HepG2 (cell line): ENCODE measurements at regions not wholly inside any gene's neighbourhood (a gene's known extent, or its start where the extent isn't known, plus 50 kb on each side); places are given as distances from the start of the nearest gene placed in this dataset.

Experiments
- ATAC-seq: fragments of 200-7000 bp; cut with Tn5 transposase; 3 replicates; pipeline ENCODE4 v1.9.1; 2020; ENCODE audit warnings: mild to moderate bottlenecking, moderate library complexity
- BruUV-seq: library from RNA; stranded (reverse); fragments of 400-500 nt; replicated peaks from 2 replicates; lab custom pipeline; 2021; lab: Mats Ljungman, UMichigan
- CTCF ChIA-PET: fragments of 300-600 bp; formaldehyde crosslinking; extraction: SDS; loops from one replicate; lab custom pipeline; 2021; ENCODE audit warnings: low total read pairs, inconsistent platforms, low intra/inter-chr PET ratio; lab: Yijun Ruan, JAX
- POLR2A ChIA-PET: fragments of 350-600 bp; sonication (Branson Sonifier 250); formaldehyde crosslinking; loops from one replicate; lab custom pipeline; 2020; ENCODE audit warnings: antibody characterized with exemption, inconsistent platforms; lab: Yijun Ruan, JAX
- DNase-seq: peaks from one replicate; pipeline ENCODE4 v3.0.0-alpha.2; 2015; ENCODE audit warnings: low spot score
- FAIRE-seq: peaks from 3 replicates; lab custom pipeline; 2011; peaks lifted over from hg19 to GRCh38; lab: Jason Lieb, UNC
- H2AFZ ChIP-seq: one replicate; pipeline ENCODE4 v1.6.1; 2011; ENCODE audit warnings: low read length, inconsistent platforms
- H3K27ac ChIP-seq: fragments of 300-600 bp; 3 replicates; pipeline ENCODE4 v1.8.0; 2011; ENCODE audit warnings: mixed run types, mild to moderate bottlenecking, mixed read lengths, low read length, inconsistent platforms; ENCODE audit not compliant: insufficient read depth; ENCODE audit errors: extremely low read length
- H3K27me3 ChIP-seq, 2 experiments: fragments of 200-600 bp in 1 of 2; 2 replicates in 1 of 2; 3 replicates in 1 of 2; pipeline versions ENCODE4 v1.6.0 to v1.8.0; 2011; ENCODE audit warnings: low read length in 2 of 2, mild to moderate bottlenecking in 2 of 2, moderate library complexity in 2 of 2, inconsistent platforms in 1 of 2; ENCODE audit not compliant: insufficient read depth in 2 of 2, control insufficient read depth in 1 of 2
- H3K36me3 ChIP-seq, 2 experiments: fragments of 200-600 bp in 1 of 2; replicated peaks in 1 of 2; 2 replicates in 1 of 2; 3 replicates in 1 of 2; pipeline versions ENCODE4 v1.5.1 to v1.8.0; 2011; ENCODE audit warnings: low read length in 2 of 2, inconsistent platforms in 1 of 2; ENCODE audit not compliant: insufficient read depth in 2 of 2, control insufficient read depth in 1 of 2
- H3K4me1 ChIP-seq: 2 replicates; pipeline ENCODE4 v1.5.1; 2012; ENCODE audit warnings: low read length, inconsistent platforms; ENCODE audit not compliant: insufficient read depth
- H3K4me2 ChIP-seq: 2 replicates; pipeline ENCODE4 v1.6.0; 2011; ENCODE audit warnings: low read depth, low read length, inconsistent platforms
- H3K4me3 ChIP-seq, 3 experiments: fragments of 200-600 bp in 1 of 3; sonication (generic), shearing (Covaris generic) in 1 of 3; replicated peaks in 1 of 3; 2 replicates each; pipeline ENCODE4 v1.5.1; 2011 to 2016; ENCODE audit warnings: low read length in 3 of 3, inconsistent platforms in 2 of 3, low read depth in 2 of 3, mild to moderate bottlenecking in 2 of 3, control low read depth in 1 of 3, mixed read lengths in 1 of 3; ENCODE audit not compliant: insufficient read depth in 1 of 3
- H3K79me2 ChIP-seq: one replicate; pipeline ENCODE4 v1.6.1; 2011; ENCODE audit warnings: low read length, inconsistent platforms; ENCODE audit not compliant: insufficient read depth
- H3K9ac ChIP-seq: 2 replicates; pipeline ENCODE4 v1.6.0; 2011; ENCODE audit warnings: mild to moderate bottlenecking, low read depth, low read length, inconsistent platforms; ENCODE audit not compliant: insufficient read depth
- H3K9me3 ChIP-seq: 2 replicates; pipeline ENCODE4 v1.5.1; 2012; ENCODE audit warnings: mild to moderate bottlenecking, low read length
- H4K20me1 ChIP-seq: 2 replicates; pipeline ENCODE4 v1.6.0; 2011; ENCODE audit warnings: inconsistent platforms, mild to moderate bottlenecking, low read length, moderate library complexity; ENCODE audit not compliant: insufficient read depth
- CAMTA2 ChIP-seq: sonication (generic); formaldehyde crosslinking; IDR thresholded peaks from 2 replicates; pipeline ENCODE4 v1.4.0; 2020; ENCODE audit warnings: mild to moderate bottlenecking, missing genetic modification reagents, borderline replicate concordance
- CBX1 ChIP-seq: IDR thresholded peaks from one replicate; pipeline ENCODE4 v1.6.1; 2016; ENCODE audit warnings: antibody characterized with exemption, low read depth
- FIP1L1 ChIP-seq: fragments of 200-400 bp; formaldehyde crosslinking; IDR thresholded peaks from 2 replicates; pipeline ENCODE4 v1.6.1; 2018; ENCODE audit warnings: low read depth, mild to moderate bottlenecking, low read length, moderate library complexity, borderline replicate concordance; ENCODE audit not compliant: insufficient read depth
- MXI1 ChIP-seq: IDR thresholded peaks from 3 replicates; pipeline ENCODE4 v1.6.1; 2012; ENCODE audit warnings: low read depth, low read length, inconsistent platforms, borderline replicate concordance
- POGK ChIP-seq: sonication (generic); formaldehyde crosslinking; conservative IDR thresholded peaks from 2 replicates; pipeline ENCODE4 v1.8.0; 2022; ENCODE audit warnings: mild to moderate bottlenecking, moderate library complexity, missing genetic modification reagents
- ZFAT ChIP-seq: sonication (generic); formaldehyde crosslinking; conservative IDR thresholded peaks from 2 replicates; pipeline ENCODE4 v1.8.1; 2023; ENCODE audit warnings: missing genetic modification reagents, inconsistent platforms
- ZFP36 ChIP-seq: fragments of 150-350 bp; IDR thresholded peaks from 2 replicates; pipeline ENCODE4 v1.6.1; 2018; ENCODE audit warnings: borderline replicate concordance, low read length, low read depth; ENCODE audit not compliant: partially characterized antibody
- ZNF337 ChIP-seq: sonication (generic); formaldehyde crosslinking; IDR thresholded peaks from 2 replicates; pipeline ENCODE4 v1.5.1; 2020; ENCODE audit warnings: missing genetic modification reagents, low read depth, mild to moderate bottlenecking, borderline replicate concordance
- WGBS: methylation state at CpG from one replicate; pipeline ENCODE4 v1.1.6; 2017; ENCODE audit warnings: low lambda C conversion rate; 5-methylcytosine and 5-hydroxymethylcytosine counted together
- in situ Hi-C: cut with HindIII; loops from 2 replicates; pipeline ENCODE4 v1.10.0; 2017; ENCODE audit warnings: low pct_unique_long_range_greater_than_20kb; ENCODE audit not compliant: extremely low pct_ligation_motif_present
- intact Hi-C: fragments of 100-400 bp; cut with micrococcal nuclease; formaldehyde crosslinking; loops from one replicate; pipeline ENCODE4 v1.10.0; 2022; ENCODE audit not compliant: unreplicated experiment
- TF ChIP-seq, protein P1 (sequence below): sonication (generic); formaldehyde crosslinking; IDR thresholded peaks from 2 replicates; pipeline ENCODE4 v1.4.0; 2020; ENCODE audit warnings: mild to moderate bottlenecking, missing genetic modification reagents
- TF ChIP-seq, protein P2 (sequence below): sonication (generic); formaldehyde crosslinking; IDR thresholded peaks from 2 replicates; pipeline ENCODE4 v1.4.0; 2020; ENCODE audit warnings: missing genetic modification reagents

- ATAC-seq (peak; percentile 49; the same call in 1 of the 3 replicates), DNase-seq (no peak), FAIRE-seq (no peak)
- no peaks in the 10 kb centered on the region for H4K20me1 ChIP-seq
- H3K36me3 ChIP-seq = no peaks in the 10 kb centered on the region
- H3K9me3 ChIP-seq = no peaks in the 10 kb centered on the region
- no TSS peak for BruUV-seq
- TF ChIP-seq ZFP36 (no peak), POGK (CRISPR knock-in tag) (no peak)
- TF ChIP-seq, protein P1, sequence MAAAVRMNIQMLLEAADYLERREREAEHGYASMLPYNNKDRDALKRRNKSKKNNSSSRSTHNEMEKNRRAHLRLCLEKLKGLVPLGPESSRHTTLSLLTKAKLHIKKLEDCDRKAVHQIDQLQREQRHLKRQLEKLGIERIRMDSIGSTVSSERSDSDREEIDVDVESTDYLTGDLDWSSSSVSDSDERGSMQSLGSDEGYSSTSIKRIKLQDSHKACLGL (CRISPR knock-in tag) = no peak
- no peak overlapping the region for H3K9ac ChIP-seq
- ChIA-PET CTCF (no interaction called here), POLR2A (no interaction called here)
- H3K4me3 ChIP-seq = no peak overlapping the region
- 0% methylated on average over 2 of the region's 5 CpGs for WGBS
- no peaks in the 10 kb centered on the region for H3K79me2 ChIP-seq
- H2AFZ ChIP-seq = no peak overlapping the region
- intact Hi-C loops = no loop called here
- in situ Hi-C loops = no loop called here
- H3K4me2 ChIP-seq = no peak overlapping the region
- no peaks in the 10 kb centered on the region for H3K4me1 ChIP-seq
- H3K27ac ChIP-seq = no peak overlapping the region
- no peaks in the 10 kb centered on the region for H3K27me3 ChIP-seq
Measured at GRCh38 chr7:49643321-49643720, 130.1 kb upstream of the VWC2 start.

DNA sequence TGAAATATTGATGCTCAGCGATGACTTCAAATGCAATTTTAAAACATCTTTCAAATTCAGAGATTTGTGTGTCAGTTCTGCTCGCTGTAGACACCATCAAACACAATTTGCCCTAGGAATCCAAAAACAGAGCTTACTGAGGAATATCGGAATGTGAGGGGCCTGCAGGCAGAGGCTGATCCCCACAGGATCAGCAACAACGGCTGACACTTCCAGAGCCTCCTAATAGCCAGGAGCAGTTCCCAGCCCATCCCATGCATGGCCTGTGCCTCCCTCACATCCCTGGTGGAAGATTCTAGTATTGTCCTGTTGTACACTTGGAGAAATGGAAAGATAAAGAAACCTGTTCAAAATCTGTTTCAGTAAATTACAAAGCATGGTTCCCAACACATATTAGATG lies 129.7 kb upstream of the VWC2 start:
- Histone ChIP-seq H3K9ac (no peak overlapping the region), H2AFZ (no peak overlapping the region), H3K79me2 (no peaks in the 10 kb centered on the region), H3K27me3 (no peaks in the 10 kb centered on the region)
- DNase-seq = no peak
- POLR2A ChIA-PET = no interaction called here
- ATAC-seq = no peak
- TF ChIP-seq ZNF337 (no peak), FIP1L1 (no peak), ZFAT (CRISPR knock-in tag) (no peak), CBX1 (no peak), CAMTA2 (CRISPR knock-in tag) (no peak), MXI1 (no peak)
- TF ChIP-seq, protein P2, sequence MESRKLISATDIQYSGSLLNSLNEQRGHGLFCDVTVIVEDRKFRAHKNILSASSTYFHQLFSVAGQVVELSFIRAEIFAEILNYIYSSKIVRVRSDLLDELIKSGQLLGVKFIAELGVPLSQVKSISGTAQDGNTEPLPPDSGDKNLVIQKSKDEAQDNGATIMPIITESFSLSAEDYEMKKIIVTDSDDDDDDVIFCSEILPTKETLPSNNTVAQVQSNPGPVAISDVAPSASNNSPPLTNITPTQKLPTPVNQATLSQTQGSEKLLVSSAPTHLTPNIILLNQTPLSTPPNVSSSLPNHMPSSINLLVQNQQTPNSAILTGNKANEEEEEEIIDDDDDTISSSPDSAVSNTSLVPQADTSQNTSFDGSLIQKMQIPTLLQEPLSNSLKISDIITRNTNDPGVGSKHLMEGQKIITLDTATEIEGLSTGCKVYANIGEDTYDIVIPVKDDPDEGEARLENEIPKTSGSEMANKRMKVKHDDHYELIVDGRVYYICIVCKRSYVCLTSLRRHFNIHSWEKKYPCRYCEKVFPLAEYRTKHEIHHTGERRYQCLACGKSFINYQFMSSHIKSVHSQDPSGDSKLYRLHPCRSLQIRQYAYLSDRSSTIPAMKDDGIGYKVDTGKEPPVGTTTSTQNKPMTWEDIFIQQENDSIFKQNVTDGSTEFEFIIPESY (CRISPR knock-in tag) = no peak
- TF ChIP-seq, all 625 proteins: peak for 0
- BruUV-seq = no TSS peak
- in situ Hi-C loops (no loop called here), intact Hi-C loops (no loop called here)
- WGBS = 0% methylated on average over 3 of the region's 4 CpGs
- Histone ChIP-seq H3K4me2 (no peak overlapping the region), H3K36me3 (no peaks in the 10 kb centered on the region), H3K9me3 (no peaks in the 10 kb centered on the region), H4K20me1 (no peaks in the 10 kb centered on the region), H3K4me1 (no peaks in the 10 kb centered on the region), H3K27ac (no peak overlapping the region), H3K4me3 (no peak overlapping the region)
- FAIRE-seq = no peak
- CTCF ChIA-PET = no interaction called here
